OCI-LY1 (cell line): ENCODE measurements at regions not wholly inside any gene's neighbourhood (a gene's known extent, or its start where the extent isn't known, plus 50 kb on each side); places are given as distances from the start of the nearest gene placed in this dataset.
A peak's percentile ranks its signal among the peaks of the same experiment; 100 is the strongest.
"Not testable (repeated sequence)": the region's sequence is repeated elsewhere in the genome, so short reads cannot be mapped to it uniquely, and the experiment has no call there.

Experiments
- H2AFZ ChIP-seq: fragments of 200-600 bp; sonication (generic), shearing (Covaris generic); 2 replicates; pipeline ENCODE4 v1.6.0; 2014; ENCODE audit warnings: antibody characterized with exemption, mild to moderate bottlenecking, low read length
- H3F3A ChIP-seq: fragments of 200-600 bp; sonication (generic), shearing (Covaris generic); 2 replicates; pipeline ENCODE4 v1.6.0; 2014; ENCODE audit warnings: mild to moderate bottlenecking, antibody characterized with exemption, low read length, moderate library complexity; ENCODE audit not compliant: insufficient read depth
- H3K27ac ChIP-seq: fragments of 200-600 bp; sonication (generic); 2 replicates; pipeline ENCODE4 v1.5.1; 2014; ENCODE audit warnings: low read length, mixed run types, mild to moderate bottlenecking, low read depth; ENCODE audit not compliant: poor library complexity, severe bottlenecking
- H3K27me3 ChIP-seq: fragments of 200-600 bp; sonication (generic); 2 replicates; pipeline ENCODE4 v1.6.0; 2014; ENCODE audit warnings: antibody characterized with exemption, mild to moderate bottlenecking, low read length, moderate library complexity; ENCODE audit not compliant: insufficient read depth
- H3K36me3 ChIP-seq: fragments of 200-600 bp; sonication (generic); 2 replicates; pipeline ENCODE4 v1.6.1; 2014; ENCODE audit warnings: mild to moderate bottlenecking, antibody characterized with exemption, low read length, moderate library complexity, mixed read lengths; ENCODE audit not compliant: insufficient read depth
- H3K4me1 ChIP-seq: fragments of 200-600 bp; sonication (generic); 2 replicates; pipeline ENCODE4 v1.5.1; 2014; ENCODE audit warnings: mild to moderate bottlenecking, low read length, moderate library complexity; ENCODE audit not compliant: insufficient read depth, severe bottlenecking
- H3K4me2 ChIP-seq: fragments of 200-600 bp; sonication (generic), shearing (Covaris generic); 2 replicates; pipeline ENCODE4 v1.6.1; 2014; ENCODE audit warnings: low read length
- H3K4me3 ChIP-seq: fragments of 200-600 bp; sonication (generic); 2 replicates; pipeline ENCODE4 v1.5.1; 2014; ENCODE audit warnings: low read length, low read depth, mild to moderate bottlenecking, mixed read lengths; ENCODE audit not compliant: poor library complexity, severe bottlenecking
- H3K79me2 ChIP-seq: fragments of 200-600 bp; shearing (Covaris generic); 2 replicates; pipeline ENCODE4 v1.6.1; 2016; ENCODE audit warnings: mixed run types, low read length, mixed read lengths; ENCODE audit not compliant: insufficient read depth
- H3K9ac ChIP-seq: fragments of 200-600 bp; sonication (generic), shearing (Covaris generic); 2 replicates; pipeline ENCODE4 v1.6.1; 2014; ENCODE audit warnings: mild to moderate bottlenecking, low read length, mixed read lengths
- H3K9me2 ChIP-seq: fragments of 200-600 bp; sonication (generic), shearing (Covaris generic); 2 replicates; pipeline ENCODE4 v1.6.1; 2014; ENCODE audit warnings: low read depth, mild to moderate bottlenecking, low read length, mixed read lengths
- H3K9me3 ChIP-seq: fragments of 200-600 bp; shearing (Covaris generic); 2 replicates; pipeline ENCODE4 v1.6.1; 2014; ENCODE audit warnings: low read length, mixed read lengths
- H4K20me1 ChIP-seq: fragments of 200-600 bp; sonication (generic), shearing (Covaris generic); 2 replicates; pipeline ENCODE4 v1.6.0; 2016; ENCODE audit warnings: mild to moderate bottlenecking, low read length; ENCODE audit not compliant: insufficient read depth
- CTCF ChIP-seq: fragments of 200-600 bp; sonication (generic), shearing (Covaris generic); IDR thresholded peaks from 2 replicates; pipeline ENCODE4 v1.5.1; 2017; ENCODE audit warnings: mild to moderate bottlenecking, antibody characterized with exemption, low read length, moderate library complexity, mixed read lengths
- EZH2 ChIP-seq: fragments of 200-600 bp; sonication (generic), shearing (Covaris generic); IDR thresholded peaks from 2 replicates; pipeline ENCODE4 v1.8.0; 2017; ENCODE audit warnings: borderline replicate concordance, mixed run types, mild to moderate bottlenecking, antibody characterized with exemption, low read length, moderate library complexity, mixed read lengths

- no peaks in the 10 kb centered on the region for H4K20me1 ChIP-seq
- TF ChIP-seq CTCF, result no peak
- no peak for TF ChIP-seq EZH2
- H3K4me3 ChIP-seq, result no peak overlapping the region
- no peak overlapping the region for H3K27ac ChIP-seq
- no peaks in the 10 kb centered on the region; the same call in 1 of the 2 replicates for H3F3A ChIP-seq
- H3K9me3 ChIP-seq, result no peaks in the 10 kb centered on the region
- no peaks in the 10 kb centered on the region for H3K27me3 ChIP-seq
- H3K9ac ChIP-seq, result no peak overlapping the region
- H3K4me1 ChIP-seq, result peaks cover 8% of the 10 kb centered on the region
- no peak overlapping the region for H3K4me2 ChIP-seq
- no peak overlapping the region for H2AFZ ChIP-seq
- no peaks in the 10 kb centered on the region for H3K9me2 ChIP-seq
- no peaks in the 10 kb centered on the region for H3K79me2 ChIP-seq
- H3K36me3 ChIP-seq, result no peaks in the 10 kb centered on the region
Observed at GRCh38 chr14:40679256-40679655, 927.4 kb upstream of the LRFN5 start.

DNA sequence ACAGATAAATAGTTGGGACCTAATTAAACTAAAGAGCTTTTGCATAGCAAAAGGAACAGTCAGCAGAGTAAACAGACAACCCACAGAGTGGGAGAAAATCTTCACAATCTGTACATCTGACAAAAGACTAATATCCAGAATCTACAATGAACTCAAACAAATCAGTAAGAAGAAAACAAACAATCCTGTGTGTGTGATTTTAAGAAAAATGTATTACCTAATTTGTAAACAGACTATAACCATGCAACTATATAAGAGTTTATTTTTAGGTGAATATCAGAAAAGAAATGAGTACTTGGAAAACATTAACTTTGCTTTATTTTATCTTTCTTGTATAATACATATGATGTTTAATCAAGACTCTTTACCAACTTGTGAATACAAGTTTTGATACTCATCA, 929.5 kb upstream of the LRFN5 start:
- H3K9me2 ChIP-seq, H3K4me2 ChIP-seq, H3K9ac ChIP-seq, H3K4me3 ChIP-seq, H3K27ac ChIP-seq, H3K27me3 ChIP-seq, H3K79me2 ChIP-seq, H3F3A ChIP-seq, H3K9me3 ChIP-seq, H4K20me1 ChIP-seq, H2AFZ ChIP-seq, H3K4me1 ChIP-seq, H3K36me3 ChIP-seq: not testable (repeated sequence)

GRCh38 chr14:40674502-40674901, 932.2 kb upstream of the LRFN5 start:
- H3K4me2 ChIP-seq, result no peak overlapping the region
- no peak overlapping the region for H3K4me3 ChIP-seq
- TF ChIP-seq CTCF (no peak), EZH2 (no peak)
- peaks cover 4% of the 10 kb centered on the region for H3F3A ChIP-seq
- H3K9ac ChIP-seq, result no peak overlapping the region
- H3K4me1 ChIP-seq, result no peaks in the 10 kb centered on the region
- no peaks in the 10 kb centered on the region for H3K79me2 ChIP-seq
- no peaks in the 10 kb centered on the region for H3K36me3 ChIP-seq
- no peaks in the 10 kb centered on the region for H4K20me1 ChIP-seq
- no peaks in the 10 kb centered on the region for H3K9me2 ChIP-seq
- H3K9me3 ChIP-seq, result no peaks in the 10 kb centered on the region
- peak overlapping the region; percentile 37; the same call in 1 of the 2 replicates for H2AFZ ChIP-seq
- H3K27me3 ChIP-seq, result no peaks in the 10 kb centered on the region
- no peak overlapping the region for H3K27ac ChIP-seq

DNA sequence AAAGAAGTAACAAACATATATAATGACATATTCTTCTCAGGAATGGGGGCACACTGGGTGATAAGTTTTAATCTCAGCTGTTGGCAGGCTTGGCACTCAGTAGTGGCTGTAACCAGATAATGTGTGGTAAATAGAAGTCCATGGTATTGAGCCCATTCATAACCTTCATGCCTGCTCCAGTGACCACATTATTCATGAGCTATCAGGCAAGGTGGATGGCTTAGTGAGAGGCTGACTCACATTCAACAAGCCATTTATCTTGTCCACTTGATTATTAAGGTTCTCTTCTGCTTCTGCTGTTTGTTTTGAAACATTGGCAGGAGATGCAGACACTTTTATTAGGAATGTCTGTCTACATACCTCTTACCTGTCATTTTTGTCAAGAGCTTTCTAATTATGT, 950.4 kb upstream of the LRFN5 start:
- H3K9me2 ChIP-seq, result no peaks in the 10 kb centered on the region
- no peak overlapping the region for H3K4me2 ChIP-seq
- no peaks in the 10 kb centered on the region for H3K79me2 ChIP-seq
- no peaks in the 10 kb centered on the region for H3K36me3 ChIP-seq
- H3F3A ChIP-seq, result no peaks in the 10 kb centered on the region
- H3K4me3 ChIP-seq, result no peak overlapping the region
- no peak overlapping the region for H3K27ac ChIP-seq
- no peaks in the 10 kb centered on the region for H3K4me1 ChIP-seq
- 0 out of 2 replicates have a peak overlapping the region, but pooled peaks have one; percentile 3 for H2AFZ ChIP-seq
- H4K20me1 ChIP-seq, result no peaks in the 10 kb centered on the region
- no peaks in the 10 kb centered on the region for H3K9me3 ChIP-seq
- H3K27me3 ChIP-seq, result no peaks in the 10 kb centered on the region
- no peak overlapping the region for H3K9ac ChIP-seq
- TF ChIP-seq EZH2, result no peak
- no peak for TF ChIP-seq CTCF
